A549 (cell line): ENCODE measurements at regions not wholly inside any gene's neighbourhood (a gene's known extent, or its start where the extent isn't known, plus 50 kb on each side); places are given as distances from the start of the nearest gene placed in this dataset.

Source experiments
- ATAC-seq, 2 experiments: fragments of 200-7000 bp in 1 of 2; fragments of >200 bp in 1 of 2; cut with Nextera tagmentation in 1 of 2; cut with Tn5 transposase in 1 of 2; 3 replicates each; pipeline versions ENCODE4 v1.8.0 to v1.9.1; 2018 to 2020; ENCODE audit warnings: mild to moderate bottlenecking in 1 of 2, moderate library complexity in 1 of 2
- CTCF ChIA-PET: fragments of 300-600 bp; sonication (Branson Sonifier 250); formaldehyde crosslinking; extraction: SDS; loops from one replicate; lab custom pipeline; 2021; ENCODE audit warnings: antibody characterized with exemption, inconsistent platforms; lab: Yijun Ruan, JAX
- POLR2A ChIA-PET: fragments of 350-600 bp; formaldehyde crosslinking; extraction: SDS; loops from one replicate; lab custom pipeline; 2021; ENCODE audit warnings: antibody characterized with exemption, inconsistent platforms; lab: Yijun Ruan, JAX
- DNase-seq, 2 experiments: peaks; one replicate each; pipeline versions ENCODE4 v3.0.0 to v3.0.0-alpha.2; 2011 to 2016; ENCODE audit warnings: low read depth in 1 of 2, low spot score in 1 of 2
- FAIRE-seq: peaks from 2 replicates; lab custom pipeline; 2011; peaks lifted over from hg19 to GRCh38; lab: Jason Lieb, UNC
- H3K27ac ChIP-seq, 2 experiments: fragments of >200 bp; sonication (Bioruptor Twin); formaldehyde crosslinking; 3 replicates each; pipeline ENCODE4 v1.5.1; 2016 to 2017
- H3K4me1 ChIP-seq: fragments of >200 bp; sonication (Bioruptor Twin); formaldehyde crosslinking; 3 replicates; pipeline ENCODE4 v1.6.1; 2016
- H3K4me2 ChIP-seq: fragments of >200 bp; sonication (Bioruptor Twin); formaldehyde crosslinking; 3 replicates; pipeline ENCODE4 v1.6.1; 2016
- H3K4me3 ChIP-seq: fragments of >200 bp; sonication (Bioruptor Twin); formaldehyde crosslinking; 3 replicates; pipeline ENCODE4 v1.5.1; 2016
- H3K9me3 ChIP-seq: fragments of >200 bp; sonication (Bioruptor Twin); formaldehyde crosslinking; 3 replicates; pipeline ENCODE4 v1.6.1; 2016
- ATOH8 ChIP-seq: fragments of 250-450 bp; sonication (Bioruptor Pico); IDR thresholded peaks from 2 replicates; pipeline ENCODE4 v1.5.0; 2020; ENCODE audit warnings: low read depth, mild to moderate bottlenecking, moderate library complexity
- BHLHE40 ChIP-seq: IDR thresholded peaks from 2 replicates; pipeline ENCODE4 v1.6.1; 2012; ENCODE audit warnings: low read depth, low read length, inconsistent platforms
- CTCF ChIP-seq: fragments of >200 bp; sonication (Bioruptor Twin); formaldehyde crosslinking; IDR thresholded peaks from 3 replicates; pipeline ENCODE4 v1.5.1; 2016
- GATA3 ChIP-seq: IDR thresholded peaks from 2 replicates; pipeline ENCODE4 v1.6.1; 2012; ENCODE audit warnings: borderline replicate concordance
- HEYL ChIP-seq: fragments of 250-450 bp; sonication (Bioruptor Pico); IDR thresholded peaks from 2 replicates; pipeline ENCODE4 v1.8.0; 2021; ENCODE audit warnings: mild to moderate bottlenecking, moderate library complexity
- JUN ChIP-seq, 2 experiments: fragments of >200 bp; sonication (Bioruptor Twin); formaldehyde crosslinking; IDR thresholded peaks; 2 replicates in 1 of 2; 3 replicates in 1 of 2; pipeline ENCODE4 v1.6.1; 2016 to 2017
- MAFK ChIP-seq: fragments of 450-650 bp; IDR thresholded peaks from 2 replicates; pipeline ENCODE4 v1.6.1; 2014; ENCODE audit not compliant: partially characterized antibody
- POLR2AphosphoS2 ChIP-seq: conservative IDR thresholded peaks from 2 replicates; pipeline ENCODE4 v1.6.1; 2012; ENCODE audit warnings: low read length, improper control_type of control experiment, inconsistent platforms
- REST ChIP-seq: fragments of 200-600 bp; sonication (generic); IDR thresholded peaks from 2 replicates; pipeline ENCODE4 v1.6.1; 2016; ENCODE audit warnings: antibody characterized with exemption, mild to moderate bottlenecking, moderate library complexity
- SREBF2 ChIP-seq: fragments of 450-650 bp; IDR thresholded peaks from 2 replicates; pipeline ENCODE4 v1.6.1; 2014; ENCODE audit warnings: mild to moderate bottlenecking, moderate library complexity
- ZC3H11A ChIP-seq: fragments of 450-650 bp; IDR thresholded peaks from 2 replicates; pipeline ENCODE4 v1.6.1; 2014; ENCODE audit warnings: antibody characterized with exemption, mild to moderate bottlenecking
- WGBS: methylation state at CpG from one replicate; pipeline ENCODE4 v1.1.6; 2017; ENCODE audit errors: missing lambda C conversion rate; 5-methylcytosine and 5-hydroxymethylcytosine counted together

GRCh38 chr6:150547502-150548222 is 52.0 kb upstream of the PLEKHG1 start:
- H3K4me3 ChIP-seq, result no peak overlapping the region
- H3K4me2 ChIP-seq, result no peak overlapping the region
- ChIA-PET POLR2A (no interaction called here), CTCF (interaction anchor here (0.5 kb wide), 1 partner anchor 151 kb away, joined by 3 read pairs; no protein-coding TSS in a partner anchor)
- WGBS, result 30% methylated on average over 10 of the region's 11 CpGs
- DNase-seq (no peak), ATAC-seq (no peak), FAIRE-seq (no peak)
- H3K27ac ChIP-seq, result no peak overlapping the region
- no peaks in the 10 kb centered on the region for H3K4me1 ChIP-seq
- no peak for TF ChIP-seq REST
- TF ChIP-seq POLR2AphosphoS2, result no peak
- no peak for TF ChIP-seq MAFK
- TF ChIP-seq BHLHE40, result no peak
- H3K9me3 ChIP-seq, result no peaks in the 10 kb centered on the region

GRCh38 chr6:150548330-150548729 is 51.4 kb upstream of the PLEKHG1 start:
- TF ChIP-seq SREBF2, result no peak
- TF ChIP-seq HEYL (CRISPR knock-in tag), result no peak
- no peak for TF ChIP-seq GATA3
- TF ChIP-seq ATOH8, result no peak
- no peak for TF ChIP-seq CTCF
- TF ChIP-seq, all 56 proteins: peak for 0
- no peak for DNase-seq
- H3K27ac ChIP-seq, result no peak overlapping the region
- POLR2A ChIA-PET, result no interaction called here
- H3K4me2 ChIP-seq, result no peak overlapping the region
- H3K4me1 ChIP-seq, result no peaks in the 10 kb centered on the region
- H3K4me3 ChIP-seq, result no peak overlapping the region
- WGBS, result 52% methylated on average over 4 of the region's 4 CpGs
- CTCF ChIA-PET, result no interaction called here
- no peak for FAIRE-seq
- no peak for ATAC-seq
- H3K9me3 ChIP-seq, result no peaks in the 10 kb centered on the region

- ATAC-seq (peak in 1 of 2 experiments; percentile 39; a peak in 2 of 6 replicates), FAIRE-seq (no peak), DNase-seq (no peak)
- H3K4me1 ChIP-seq, result no peaks in the 10 kb centered on the region
- WGBS, result 42% methylated on average over 3 of the region's 5 CpGs
- TF ChIP-seq ZC3H11A, result no peak
- no peak overlapping the region for H3K4me3 ChIP-seq
- H3K9me3 ChIP-seq, result no peaks in the 10 kb centered on the region
- ChIA-PET CTCF (no interaction called here), POLR2A (no interaction called here)
- H3K27ac ChIP-seq, result no peak overlapping the region
- no peak overlapping the region for H3K4me2 ChIP-seq
These were observed 50.7 kb upstream of the PLEKHG1 start for GRCh38 chr6:150549007-150549406.

- Histone ChIP-seq H3K4me2 (no peak overlapping the region), H3K27ac (no peak overlapping the region), H3K4me3 (no peak overlapping the region), H3K9me3 (no peaks in the 10 kb centered on the region), H3K4me1 (no peaks in the 10 kb centered on the region)
- WGBS, result 24% methylated on average over 6 of the region's 6 CpGs
- DNase-seq, result no peak
- TF ChIP-seq JUN (IDR thresholded peaks at IDR 0.05), result no peak
- no peak for ATAC-seq
- FAIRE-seq, result no peak
- POLR2A ChIA-PET, result no interaction called here
- CTCF ChIA-PET, result no interaction called here
These were observed 50.0 kb upstream of the PLEKHG1 start for GRCh38 chr6:150549674-150550101.
